HCT116 (cell line): ENCODE measurements at regions not wholly inside any gene's neighbourhood (a gene's known extent, or its start where the extent isn't known, plus 50 kb on each side); places are given as distances from the start of the nearest gene placed in this dataset.

Experiments used
- ATAC-seq: fragments of 200-7000 bp; cut with Tn5 transposase; 2 replicates; pipeline ENCODE4 v1.9.1; 2020; ENCODE audit warnings: mild to moderate bottlenecking, moderate library complexity
- BruUV-seq: library from RNA; stranded (reverse); fragments of 400-500 nt; replicated peaks from 2 replicates; lab custom pipeline; 2021; lab: Mats Ljungman, UMichigan
- CTCF ChIA-PET: fragments of 300-600 bp; sonication (Branson Sonifier 250); formaldehyde crosslinking; loops from one replicate; lab custom pipeline; 2021; ENCODE audit warnings: antibody characterized with exemption; lab: Charles Lee
- POLR2A ChIA-PET: fragments of 300-600, 350-600 bp; sonication (Branson Sonifier 250); formaldehyde crosslinking; loops from one replicate; lab custom pipeline; 2021; ENCODE audit warnings: antibody characterized with exemption; lab: Charles Lee
- RAD21 ChIA-PET, 2 experiments: fragments of 300-600 bp; sonication (Branson Sonifier 250); formaldehyde crosslinking; loops; one replicate each; lab custom pipeline; 2023; ENCODE audit warnings: low total read pairs in 2 of 2; ENCODE audit not compliant: uncharacterized antibody in 2 of 2, unreplicated experiment in 2 of 2, low non-redundant PET in 1 of 2; lab: Charles Lee
- DNase-seq: peaks from one replicate; pipeline ENCODE4 v3.0.0-alpha.2; 2010; ENCODE audit warnings: low read depth, low spot score
- H2AFZ ChIP-seq: fragments of 200-600 bp; shearing (Covaris generic), sonication (generic); 2 replicates; pipeline ENCODE4 v1.6.1; 2017; ENCODE audit warnings: low read depth, mixed run types, mixed read lengths, antibody characterized with exemption, low read length; ENCODE audit not compliant: poor library complexity, severe bottlenecking
- H3K27ac ChIP-seq: 2 replicates; pipeline ENCODE4 v1.5.1; 2012; ENCODE audit warnings: low read depth, low read length
- H3K27me3 ChIP-seq: fragments of 200-600 bp; sonication (generic); 2 replicates; pipeline ENCODE4 v1.6.1; 2016; ENCODE audit warnings: mixed run types, low read length, mixed read lengths; ENCODE audit not compliant: insufficient read depth
- H3K36me3 ChIP-seq, 2 experiments: fragments of 200-500 bp in 1 of 2; fragments of 200-600 bp in 1 of 2; sonication (Bioruptor generic) in 1 of 2; sonication (generic) in 1 of 2; 2 replicates each; pipeline versions ENCODE4 v1.5.1 to v1.6.1; 2014 to 2016; ENCODE audit warnings: low read length in 2 of 2, inconsistent platforms in 1 of 2, mixed read lengths in 1 of 2, mixed run types in 1 of 2; ENCODE audit not compliant: insufficient read depth in 2 of 2, control insufficient read depth in 1 of 2
- H3K4me1 ChIP-seq, 2 experiments: fragments of 200-600 bp in 1 of 2; sonication (generic) in 1 of 2; 2 replicates each; pipeline versions ENCODE4 v1.5.1 to v1.6.1; 2012 to 2017; ENCODE audit warnings: low read length in 2 of 2, inconsistent platforms in 1 of 2, mild to moderate bottlenecking in 1 of 2, mixed read lengths in 1 of 2, mixed run types in 1 of 2, moderate library complexity in 1 of 2; ENCODE audit not compliant: insufficient read depth in 2 of 2, control insufficient read depth in 1 of 2
- H3K4me2 ChIP-seq: fragments of 200-600 bp; sonication (generic); 2 replicates; pipeline ENCODE4 v1.6.1; 2017; ENCODE audit warnings: mixed run types, low read length, mixed read lengths
- H3K4me3 ChIP-seq, 2 experiments: fragments of 200-600 bp in 1 of 2; sonication (generic) in 1 of 2; replicated peaks in 1 of 2; 2 replicates each; pipeline ENCODE4 v1.5.1; 2011 to 2016; ENCODE audit warnings: low read length in 2 of 2, control low read depth in 1 of 2, low read depth in 1 of 2, mild to moderate bottlenecking in 1 of 2, mixed read lengths in 1 of 2, mixed run types in 1 of 2
- H3K79me2 ChIP-seq: fragments of 200-600 bp; sonication (generic); 2 replicates; pipeline ENCODE4 v1.6.1; 2017; ENCODE audit warnings: mild to moderate bottlenecking, mixed run types, low read length, moderate library complexity, mixed read lengths; ENCODE audit not compliant: insufficient read depth
- H3K9ac ChIP-seq: fragments of 200-600 bp; sonication (generic); 2 replicates; pipeline ENCODE4 v1.6.1; 2016; ENCODE audit warnings: low read length, mixed read lengths
- H3K9me2 ChIP-seq: fragments of 200-600 bp; sonication (generic), shearing (Covaris generic); 2 replicates; pipeline ENCODE4 v1.6.1; 2017; ENCODE audit warnings: mixed run types, mild to moderate bottlenecking, moderate library complexity; ENCODE audit not compliant: insufficient read depth
- H3K9me3 ChIP-seq, 2 experiments: fragments of 200-500 bp in 1 of 2; fragments of 200-600 bp in 1 of 2; sonication (Bioruptor generic) in 1 of 2; sonication (generic) in 1 of 2; 2 replicates each; pipeline ENCODE4 v1.6.1; 2014 to 2017; ENCODE audit warnings: low read length in 2 of 2, mixed read lengths in 2 of 2, inconsistent platforms in 1 of 2, low read depth in 1 of 2, mild to moderate bottlenecking in 1 of 2, mixed run types in 1 of 2, moderate library complexity in 1 of 2; ENCODE audit not compliant: control insufficient read depth in 1 of 2, insufficient read depth in 1 of 2
- H4K20me1 ChIP-seq: fragments of 200-600 bp; sonication (generic), shearing (Covaris generic); 2 replicates; pipeline ENCODE4 v1.6.1; 2017; ENCODE audit warnings: mixed run types, mild to moderate bottlenecking, moderate library complexity; ENCODE audit not compliant: insufficient read depth
- CBX3 ChIP-seq: IDR thresholded peaks from 2 replicates; pipeline ENCODE4 v1.6.1; 2012; ENCODE audit warnings: low read depth
- CTCF ChIP-seq, 3 experiments: fragments of 200-600 bp in 1 of 3; sonication (generic) in 1 of 3; IDR thresholded peaks in 2 of 3; conservative IDR thresholded peaks in 1 of 3; 2 replicates each; pipeline ENCODE4 v1.5.1; 2012 to 2017; ENCODE audit warnings: low read depth in 2 of 3, low read length in 2 of 3, antibody characterized with exemption in 1 of 3, borderline replicate concordance in 1 of 3, control low read depth in 1 of 3, mild to moderate bottlenecking in 1 of 3, mixed read lengths in 1 of 3, mixed run types in 1 of 3, moderate library complexity in 1 of 3; ENCODE audit not compliant: insufficient read depth in 1 of 3
- EGR1 ChIP-seq: IDR thresholded peaks from 2 replicates; pipeline ENCODE4 v1.6.1; 2012; ENCODE audit warnings: low read depth
- ELF1 ChIP-seq: IDR thresholded peaks from 2 replicates; pipeline ENCODE4 v1.6.1; 2012; ENCODE audit warnings: low read depth, borderline replicate concordance
- FOSL1 ChIP-seq: IDR thresholded peaks from 2 replicates; pipeline ENCODE4 v1.6.1; 2012; ENCODE audit warnings: low read depth
- JUND ChIP-seq: IDR thresholded peaks from 2 replicates; pipeline ENCODE4 v1.6.1; 2012
- MAX ChIP-seq: IDR thresholded peaks from 2 replicates; pipeline ENCODE4 v1.6.1; 2012
- POLR2A ChIP-seq: IDR thresholded peaks from 2 replicates; pipeline ENCODE4 v1.7.0; 2011; ENCODE audit warnings: borderline replicate concordance; ENCODE audit not compliant: insufficient read depth, insufficient read length; ENCODE audit errors: extremely low read depth
- RAD21 ChIP-seq: IDR thresholded peaks from 2 replicates; pipeline ENCODE4 v1.6.1; 2012; ENCODE audit warnings: low read depth, mild to moderate bottlenecking
- SP1 ChIP-seq: IDR thresholded peaks from 2 replicates; pipeline ENCODE4 v1.6.1; 2012; ENCODE audit warnings: low read depth
- SRF ChIP-seq: IDR thresholded peaks from 2 replicates; pipeline ENCODE4 v1.6.1; 2012; ENCODE audit warnings: low read depth
- ZBTB33 ChIP-seq: IDR thresholded peaks from 2 replicates; pipeline ENCODE4 v1.6.1; 2011; ENCODE audit warnings: mild to moderate bottlenecking, low read length, moderate library complexity; ENCODE audit not compliant: insufficient replicate concordance; ENCODE audit errors: extremely low read depth
- intact Hi-C: fragments of 100-400 bp; cut with micrococcal nuclease; formaldehyde crosslinking; loops from 2 replicates; pipeline ENCODE4 v1.10.0; 2022

GRCh38 chr5:168239325-168239724 is 52.1 kb upstream of the WWC1 start:
- no peak overlapping the region for H2AFZ ChIP-seq

More at GRCh38 chr5:168239325-168239724, 52.1 kb upstream of the WWC1 start:
- Histone ChIP-seq H3K79me2 (no peaks in the 10 kb centered on the region), H3K27me3 (0 out of 2 replicates have a peak, but pooled peaks cover 6% of the 10 kb centered on the region), H3K9me3 (no peaks in the 10 kb centered on the region), H3K9me2 (no peaks in the 10 kb centered on the region), H3K36me3 (no peaks in the 10 kb centered on the region), H3K27ac (no peak overlapping the region), H3K4me1 (peaks cover 0 to 2% of the 10 kb centered on the region in 2 experiments; a peak in 1 of 4 replicates), H3K4me3 (no peak overlapping the region), H3K4me2 (no peak overlapping the region), H3K9ac (no peak overlapping the region), H4K20me1 (no peaks in the 10 kb centered on the region)
- intact Hi-C loops, result no loop called here
- DNase-seq, result no peak
- ChIA-PET POLR2A (no interaction called here), CTCF (no interaction called here), RAD21 (no interaction called here)
- TF ChIP-seq SRF (no peak), CTCF (IDR thresholded peaks at IDR 0.05 in 2 of 3, conservative IDR thresholded peaks at IDR 0.05 in 1 of 3; ENCODE audit: borderline replicate concordance in 1 of 3, insufficient read depth in 1 of 3, low read depth in 2 of 3, low read length in 2 of 3) (no peak), JUND (no peak), ZBTB33 (no peak), ELF1 (no peak), MAX (no peak), FOSL1 (no peak), RAD21 (no peak), CBX3 (no peak), POLR2A (no peak), SP1 (no peak), EGR1 (no peak)
- no TSS peak for BruUV-seq
- no peak for ATAC-seq
